BLaER1 treated with 17β-estradiol and CSF1 and Interleukin-3, amounts not matched to agents 10 nM and 100 nM (cell line): ENCODE measurements at regions not wholly inside any gene's neighbourhood (a gene's known extent, or its start where the extent isn't known, plus 50 kb on each side); places are given as distances from the start of the nearest gene placed in this dataset.
"Not testable (repeated sequence)": the region's sequence is repeated elsewhere in the genome, so short reads cannot be mapped to it uniquely, and the experiment has no call there.

Experiments
- H3K27ac ChIP-seq, 11 experiments: shearing (Covaris generic); formaldehyde crosslinking; 2 replicates each; pipeline ENCODE4 v1.8.1; 2022
- H3K27me3 ChIP-seq, 11 experiments: shearing (Covaris generic); formaldehyde crosslinking; 2 replicates each; pipeline ENCODE4 v1.8.1; 2022
- H3K36me3 ChIP-seq, 11 experiments: shearing (Covaris generic); formaldehyde crosslinking; 2 replicates each; pipeline ENCODE4 v1.8.1; 2022
- H3K4me1 ChIP-seq, 10 experiments: shearing (Covaris generic); formaldehyde crosslinking; 2 replicates each; pipeline ENCODE4 v1.8.1; 2022
- H3K4me2 ChIP-seq, 11 experiments: shearing (Covaris generic); formaldehyde crosslinking; 2 replicates each; pipeline ENCODE4 v1.8.1; 2022
- H3K4me3 ChIP-seq, 10 experiments: shearing (Covaris generic); formaldehyde crosslinking; 2 replicates each; pipeline ENCODE4 v1.8.1; 2022
- H3K9ac ChIP-seq, 11 experiments: shearing (Covaris generic); formaldehyde crosslinking; 2 replicates each; pipeline ENCODE4 v1.8.1; 2022
- H3K9me3 ChIP-seq, 11 experiments: shearing (Covaris generic); formaldehyde crosslinking; replicated peaks in 1 of 11; 2 replicates each; pipeline ENCODE4 v1.8.1; 2022
- H4K20me1 ChIP-seq, 11 experiments: shearing (Covaris generic); formaldehyde crosslinking; 2 replicates each; pipeline ENCODE4 v1.8.1; 2022
- Cebpa-rat ChIP-seq, 11 experiments: shearing (Covaris generic); IDR thresholded peaks; 2 replicates each; pipeline ENCODE4 v1.8.1; 2022

DNA sequence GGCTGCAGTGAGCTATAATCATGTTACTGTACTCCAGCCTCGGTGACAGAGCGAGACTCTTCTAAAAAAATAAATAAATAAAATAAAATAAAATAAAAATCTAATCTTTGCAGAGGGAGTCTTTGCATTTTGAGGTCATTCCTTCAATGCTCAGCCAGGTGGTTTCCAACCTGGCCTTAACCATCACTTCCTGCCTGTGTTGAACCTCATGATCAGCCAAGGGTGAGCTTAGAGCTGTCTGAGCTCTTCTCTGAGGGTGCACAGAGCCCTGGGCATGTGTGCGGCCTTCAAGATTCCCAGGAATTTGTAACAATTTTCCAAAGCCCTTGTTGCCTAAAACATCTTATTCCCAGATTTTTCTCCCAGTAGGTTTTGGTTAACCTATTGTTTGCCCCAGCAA lies 94.3 kb downstream of the KCNJ12 start:
- H3K9ac ChIP-seq, H3K9me3 ChIP-seq: not testable (repeated sequence)
- peaks cover 0 to 10% (median 2%) of the 10 kb centered on the region in 10 experiments; a peak in 4 of 20 replicates for H3K4me1 ChIP-seq

DNA sequence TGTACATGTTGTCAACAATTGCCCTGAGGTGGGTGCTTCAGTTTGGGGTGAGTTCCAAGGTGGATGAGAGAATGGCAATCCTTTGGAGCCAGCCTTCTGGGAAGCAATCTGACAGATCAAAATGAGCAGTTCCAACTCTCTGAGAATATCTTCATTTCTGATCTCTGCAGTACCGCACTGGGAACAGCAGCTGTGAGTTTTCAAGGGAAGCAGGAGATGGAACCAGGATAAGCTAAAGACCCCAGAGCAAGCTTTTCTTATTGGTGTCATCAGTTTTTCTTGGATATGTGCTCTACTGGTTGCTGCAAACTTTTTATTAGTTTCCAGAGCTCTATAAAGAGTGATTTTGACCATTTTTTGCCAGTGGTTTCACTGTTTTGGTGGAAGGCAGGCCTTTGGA lies 94.7 kb downstream of the KCNJ12 start:
- H3K27me3 ChIP-seq: peaks cover 0 to 7% (median 0%) of the 10 kb centered on the region in 11 experiments; a peak in 5 of 22 replicates
- H3K9me3 ChIP-seq: no peaks in the 10 kb centered on the region; a peak in 1 of 22 replicates
- no peaks in the 10 kb centered on the region for H3K36me3 ChIP-seq
- H3K9ac ChIP-seq: no peak overlapping the region
- no peak overlapping the region for H3K4me2 ChIP-seq
- H3K27ac ChIP-seq: no peak overlapping the region
- no peaks in the 10 kb centered on the region for H4K20me1 ChIP-seq
- H3K4me1 ChIP-seq: peaks cover 0 to 10% (median 2%) of the 10 kb centered on the region in 10 experiments; a peak in 4 of 20 replicates
- no peak overlapping the region for H3K4me3 ChIP-seq
- TF ChIP-seq Cebpa-rat (IDR thresholded peaks at IDR 0.05): no peak

More for the DNA sequence above, 94.3 kb downstream of the KCNJ12 start:
- not testable (repeated sequence) for H3K36me3 ChIP-seq, H3K4me3 ChIP-seq, H4K20me1 ChIP-seq, H3K27ac ChIP-seq, H3K27me3 ChIP-seq, H3K4me2 ChIP-seq

- no peaks in the 10 kb centered on the region for H3K36me3 ChIP-seq
- no peak for TF ChIP-seq Cebpa-rat (IDR thresholded peaks at IDR 0.05)
- no peaks in the 10 kb centered on the region for H3K27me3 ChIP-seq
- no peak overlapping the region for H3K27ac ChIP-seq
- no peaks in the 10 kb centered on the region for H3K4me1 ChIP-seq
- no peak overlapping the region for H3K9ac ChIP-seq
- no peak overlapping the region for H3K4me2 ChIP-seq
- no peaks in the 10 kb centered on the region for H4K20me1 ChIP-seq
- peaks cover 17 to 27% (median 22%) of the 10 kb centered on the region in 11 experiments for H3K9me3 ChIP-seq
- H3K4me3 ChIP-seq: no peak overlapping the region
Observed at GRCh38 chr17:21474815-21475214, 98.7 kb downstream of the KCNJ12 start.

- Histone ChIP-seq H3K27me3 (no peaks in the 10 kb centered on the region), H3K4me2 (no peak overlapping the region), H3K4me3 (no peak overlapping the region), H3K9me3 (peaks cover 17 to 27% (median 22%) of the 10 kb centered on the region in 11 experiments), H3K36me3 (no peaks in the 10 kb centered on the region), H3K27ac (no peak overlapping the region), H4K20me1 (no peaks in the 10 kb centered on the region), H3K4me1 (no peaks in the 10 kb centered on the region), H3K9ac (no peak overlapping the region)
- no peak for TF ChIP-seq Cebpa-rat (IDR thresholded peaks at IDR 0.05)
Observed at GRCh38 chr17:21475571-21475970, 99.4 kb downstream of the KCNJ12 start.

DNA sequence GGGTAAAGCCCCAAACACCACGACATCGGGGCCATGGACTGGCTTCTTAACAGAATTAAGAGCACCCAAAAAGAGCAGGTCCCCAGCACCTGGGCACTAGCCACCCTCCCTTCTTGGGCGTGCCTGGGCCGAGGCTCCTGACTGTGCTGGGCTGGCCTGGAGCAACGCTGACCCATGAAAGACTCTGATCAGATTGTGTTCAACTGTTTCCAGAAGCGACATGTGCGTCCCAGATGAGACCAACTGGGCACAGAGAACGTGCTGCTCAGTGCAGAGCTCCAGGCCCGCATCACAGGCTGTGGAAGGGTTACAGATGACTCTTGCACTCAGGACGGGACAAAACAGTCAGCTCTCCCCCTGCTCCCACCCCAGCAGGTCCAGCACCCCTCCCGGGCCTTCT lies 100.7 kb downstream of the KCNJ12 start:
- peaks cover 17 to 27% (median 22%) of the 10 kb centered on the region in 11 experiments for H3K9me3 ChIP-seq
- no peak overlapping the region for H3K4me3 ChIP-seq
- no peak overlapping the region for H3K9ac ChIP-seq
- H3K4me2 ChIP-seq: no peak overlapping the region
- no peaks in the 10 kb centered on the region for H4K20me1 ChIP-seq
- TF ChIP-seq Cebpa-rat (IDR thresholded peaks at IDR 0.05): no peak
- no peaks in the 10 kb centered on the region for H3K36me3 ChIP-seq
- no peak overlapping the region for H3K27ac ChIP-seq
- H3K4me1 ChIP-seq: no peaks in the 10 kb centered on the region
- no peaks in the 10 kb centered on the region for H3K27me3 ChIP-seq

GRCh38 chr17:21482189-21482865 lies 106.2 kb downstream of the KCNJ12 start:
- Histone ChIP-seq H3K4me3 (no peak overlapping the region), H3K4me1 (no peaks in the 10 kb centered on the region), H3K27ac (no peak overlapping the region), H4K20me1 (no peaks in the 10 kb centered on the region), H3K9ac (no peak overlapping the region), H3K27me3 (no peaks in the 10 kb centered on the region), H3K4me2 (no peak overlapping the region), H3K36me3 (no peaks in the 10 kb centered on the region), H3K9me3 (peaks cover 15 to 20% (median 19%) of the 10 kb centered on the region in 11 experiments)
- TF ChIP-seq Cebpa-rat (IDR thresholded peaks at IDR 0.05): no peak

DNA sequence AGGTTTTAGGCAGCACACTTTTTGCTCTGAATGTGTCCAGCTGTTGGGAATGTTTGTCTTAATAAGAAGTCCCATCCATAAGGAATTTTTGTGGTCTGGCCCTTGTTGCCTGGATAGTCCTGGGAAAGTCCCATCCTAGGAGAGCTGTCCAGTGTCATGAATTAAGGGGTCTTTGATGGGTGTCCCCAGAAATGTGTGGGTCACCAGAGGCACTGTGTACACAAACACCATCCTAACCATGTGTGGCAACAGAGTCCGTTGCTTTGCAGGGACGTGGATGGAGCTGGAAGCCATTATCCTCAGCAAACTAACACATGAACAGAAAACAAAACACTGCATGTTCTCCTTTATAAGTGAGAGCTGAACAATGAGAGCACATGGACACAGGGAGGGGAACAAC lies 111.9 kb downstream of the KCNJ12 start:
- H4K20me1 ChIP-seq, H3K4me1 ChIP-seq, H3K27me3 ChIP-seq, H3K27ac ChIP-seq, H3K9ac ChIP-seq, H3K4me3 ChIP-seq, H3K36me3 ChIP-seq, H3K4me2 ChIP-seq, H3K9me3 ChIP-seq: not testable (repeated sequence)

DNA sequence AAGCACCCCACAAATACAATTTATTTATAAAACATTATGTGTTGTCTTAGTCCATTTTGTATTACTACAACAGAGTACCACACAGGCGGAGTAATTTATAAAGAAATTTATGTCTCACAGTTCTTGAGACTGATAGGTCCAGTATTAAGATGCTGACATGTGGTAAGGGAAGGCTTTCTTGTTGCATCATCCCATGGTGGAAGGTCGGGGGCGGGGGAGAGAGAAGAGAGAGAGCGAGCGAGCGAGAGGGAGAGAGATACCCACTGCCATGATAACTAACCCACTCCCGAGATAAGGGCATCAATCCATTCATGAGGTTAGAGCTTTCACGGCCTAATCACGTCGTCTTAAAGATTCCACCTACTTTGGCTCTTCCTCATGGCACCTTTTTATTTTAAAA lies 117.8 kb downstream of the KCNJ12 start:
- Histone ChIP-seq H3K27ac (no peak overlapping the region), H3K27me3 (no peaks in the 10 kb centered on the region)
- no peak for TF ChIP-seq Cebpa-rat (IDR thresholded peaks at IDR 0.05)

DNA sequence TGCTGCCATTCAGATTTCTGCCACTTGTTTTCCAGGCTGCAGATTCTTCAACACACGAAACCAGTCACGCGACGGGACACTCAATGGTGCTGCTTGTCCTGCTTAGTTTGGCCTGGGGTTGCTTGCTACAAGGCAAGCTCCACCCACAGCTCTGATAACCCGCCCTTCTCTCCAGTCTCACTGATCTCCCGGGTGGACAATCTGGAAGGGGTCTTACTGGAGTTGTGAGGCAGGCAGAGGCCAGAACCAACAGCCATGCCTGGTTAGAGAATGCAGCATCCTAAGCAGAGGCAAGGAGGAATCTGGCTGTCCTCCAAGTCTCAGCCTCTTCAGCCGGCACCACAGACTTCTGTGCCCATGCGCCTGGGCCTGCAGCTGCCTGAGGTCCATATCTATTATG lies 119.1 kb downstream of the KCNJ12 start:
- Histone ChIP-seq H3K4me1 (no peaks in the 10 kb centered on the region), H3K4me2 (no peak overlapping the region), H3K36me3 (no peaks in the 10 kb centered on the region), H3K27ac (no peak overlapping the region), H3K9ac (no peak overlapping the region), H4K20me1 (no peaks in the 10 kb centered on the region), H3K9me3 (no peaks in the 10 kb centered on the region), H3K27me3 (no peaks in the 10 kb centered on the region), H3K4me3 (no peak overlapping the region)
- TF ChIP-seq Cebpa-rat (IDR thresholded peaks at IDR 0.05): no peak

More for the DNA sequence above, 117.8 kb downstream of the KCNJ12 start:
- Histone ChIP-seq H4K20me1 (no peaks in the 10 kb centered on the region), H3K9ac (no peak overlapping the region), H3K4me3 (no peak overlapping the region), H3K4me1 (no peaks in the 10 kb centered on the region), H3K4me2 (no peak overlapping the region), H3K36me3 (no peaks in the 10 kb centered on the region), H3K9me3 (no peaks in the 10 kb centered on the region)

DNA sequence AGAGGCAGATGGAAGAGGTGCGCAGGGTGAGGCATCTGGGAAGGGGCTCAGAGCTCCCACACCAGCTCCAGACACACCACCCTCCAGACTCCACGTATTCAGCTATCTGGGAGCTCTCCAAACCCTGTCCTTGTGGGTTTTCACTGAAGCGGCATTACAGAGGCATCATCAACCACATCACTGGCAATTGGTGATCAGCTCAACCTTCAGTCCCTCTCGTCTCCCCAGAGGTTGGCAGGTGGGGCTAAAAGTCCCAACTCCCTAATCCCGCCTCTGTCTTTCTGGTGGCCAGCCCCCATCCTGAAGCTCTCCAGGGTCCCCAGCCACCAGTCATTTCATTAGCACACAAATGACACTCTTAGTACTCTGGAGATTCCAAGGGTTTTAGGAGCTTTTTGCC lies 123.9 kb downstream of the KCNJ12 start:
- H3K36me3 ChIP-seq: no peaks in the 10 kb centered on the region
- H3K4me2 ChIP-seq: no peak overlapping the region
- no peak overlapping the region for H3K9ac ChIP-seq
- no peaks in the 10 kb centered on the region; a peak in 1 of 20 replicates for H3K4me1 ChIP-seq
- H4K20me1 ChIP-seq: no peaks in the 10 kb centered on the region
- no peak overlapping the region for H3K27ac ChIP-seq
- no peaks in the 10 kb centered on the region for H3K27me3 ChIP-seq
- no peak overlapping the region for H3K4me3 ChIP-seq
- H3K9me3 ChIP-seq: no peaks in the 10 kb centered on the region
- TF ChIP-seq Cebpa-rat (IDR thresholded peaks at IDR 0.05): no peak

- H3K4me2 ChIP-seq, H3K36me3 ChIP-seq, H3K27ac ChIP-seq, H3K9me3 ChIP-seq, H3K27me3 ChIP-seq, H4K20me1 ChIP-seq, H3K4me1 ChIP-seq, H3K4me3 ChIP-seq, H3K9ac ChIP-seq: not testable (repeated sequence)
Observed at GRCh38 chr17:21501927-21502700, 126.0 kb downstream of the KCNJ12 start.
